ENCODE measurements at regions not wholly inside any gene's neighbourhood (a gene's known extent, or its start where the extent isn't known, plus 50 kb on each side); places are given as distances from the start of the nearest gene placed in this dataset.

DNA sequence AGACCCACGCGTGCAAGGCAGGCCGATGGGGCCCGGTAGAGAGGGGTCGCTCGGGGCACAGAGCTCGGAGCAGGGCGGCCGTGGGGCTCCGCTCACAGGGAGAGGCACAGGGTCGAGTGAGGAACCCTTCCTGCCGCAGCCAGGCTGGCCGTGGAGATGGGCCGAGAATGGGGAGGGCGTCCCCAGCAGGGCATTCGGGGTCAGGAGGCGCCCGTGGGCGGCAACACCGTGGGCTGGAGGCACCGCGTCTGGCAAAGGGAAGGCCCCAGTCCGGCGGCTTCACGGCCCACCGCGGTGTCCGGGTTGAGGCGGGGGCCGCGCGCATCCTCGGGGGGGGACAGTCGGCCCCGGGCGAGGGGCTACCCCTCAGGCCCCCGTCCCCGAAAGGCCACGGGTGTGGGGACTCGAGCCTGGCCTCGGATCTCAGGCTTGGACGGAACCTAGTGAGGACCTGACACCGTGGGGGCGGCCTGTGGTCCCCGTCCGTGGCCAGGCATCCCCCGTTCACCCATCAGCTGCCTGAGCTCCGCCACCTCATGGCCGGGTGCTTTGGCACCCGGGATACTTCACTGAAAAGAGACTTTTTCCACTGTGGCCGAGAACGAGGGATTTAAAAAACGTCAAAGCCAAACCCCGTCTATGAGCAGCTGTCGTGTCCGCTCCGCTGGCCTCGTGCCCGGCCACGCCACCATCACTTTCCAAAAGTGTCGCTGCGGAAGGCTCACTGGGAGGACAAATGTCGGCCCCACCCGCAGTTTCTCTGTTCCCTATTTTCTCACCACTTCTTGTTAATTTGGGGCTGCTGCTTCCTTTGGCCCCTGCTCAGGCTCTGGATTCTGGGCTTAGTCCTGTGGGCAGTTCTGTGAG is 73.6 kb downstream of the METRNL start:
- no peak overlapping the region for H3K4me3 Mint-ChIP-seq
- no peaks in the 10 kb centered on the region for H3K36me3 Mint-ChIP-seq (ENCODE audit: low read depth)
- no peaks in the 10 kb centered on the region for H3K9me3 Mint-ChIP-seq
- H3K27ac Mint-ChIP-seq: no peak overlapping the region
- peaks cover 12% of the 10 kb centered on the region for H3K4me1 Mint-ChIP-seq (ENCODE audit: low read depth)
- DNase-seq (ENCODE audit: low spot score): no peak
- H3K27me3 Mint-ChIP-seq (ENCODE audit: low read depth): peaks cover 7% of the 10 kb centered on the region

DNA sequence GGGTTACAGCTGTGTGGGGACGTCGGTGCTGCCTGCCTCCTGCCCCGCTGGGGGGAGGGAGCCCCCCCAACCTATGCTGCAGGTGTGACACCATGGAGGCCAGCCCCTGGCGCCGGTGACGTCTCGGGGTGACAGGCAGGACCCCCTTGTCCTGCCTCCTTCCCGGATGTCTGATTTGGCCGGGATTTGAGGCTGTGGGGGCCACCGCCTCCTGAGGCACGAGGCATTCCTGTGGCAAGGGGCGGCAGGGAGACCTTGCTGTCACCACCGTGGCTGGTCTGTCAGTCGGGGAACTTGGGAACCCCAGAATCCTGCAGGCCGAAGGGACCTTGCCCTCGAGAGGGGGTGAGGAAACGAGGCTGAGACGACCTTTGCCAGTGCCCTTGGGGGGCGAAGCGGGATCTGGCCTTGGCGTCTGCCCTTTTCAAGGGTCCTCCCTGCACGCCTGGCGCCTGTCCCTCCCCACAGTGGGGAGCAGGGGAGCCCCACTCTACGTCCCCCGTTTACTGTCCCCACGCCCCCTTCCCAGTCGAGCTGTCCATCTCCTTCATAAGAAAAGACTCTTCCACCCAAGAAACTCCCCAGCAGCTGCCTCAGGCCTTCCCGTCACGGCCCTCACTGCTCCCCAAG is 74.4 kb downstream of the METRNL start:
- Mint-ChIP-seq H3K27me3 (ENCODE audit: low read depth) (peaks cover 9% of the 10 kb centered on the region), H3K27ac (no peak overlapping the region), H3K4me1 (ENCODE audit: low read depth) (peaks cover 8% of the 10 kb centered on the region), H3K4me3 (no peak overlapping the region), H3K9me3 (no peaks in the 10 kb centered on the region), H3K36me3 (ENCODE audit: low read depth) (no peaks in the 10 kb centered on the region)
- DNase-seq (ENCODE audit: low spot score): no peak

DNA sequence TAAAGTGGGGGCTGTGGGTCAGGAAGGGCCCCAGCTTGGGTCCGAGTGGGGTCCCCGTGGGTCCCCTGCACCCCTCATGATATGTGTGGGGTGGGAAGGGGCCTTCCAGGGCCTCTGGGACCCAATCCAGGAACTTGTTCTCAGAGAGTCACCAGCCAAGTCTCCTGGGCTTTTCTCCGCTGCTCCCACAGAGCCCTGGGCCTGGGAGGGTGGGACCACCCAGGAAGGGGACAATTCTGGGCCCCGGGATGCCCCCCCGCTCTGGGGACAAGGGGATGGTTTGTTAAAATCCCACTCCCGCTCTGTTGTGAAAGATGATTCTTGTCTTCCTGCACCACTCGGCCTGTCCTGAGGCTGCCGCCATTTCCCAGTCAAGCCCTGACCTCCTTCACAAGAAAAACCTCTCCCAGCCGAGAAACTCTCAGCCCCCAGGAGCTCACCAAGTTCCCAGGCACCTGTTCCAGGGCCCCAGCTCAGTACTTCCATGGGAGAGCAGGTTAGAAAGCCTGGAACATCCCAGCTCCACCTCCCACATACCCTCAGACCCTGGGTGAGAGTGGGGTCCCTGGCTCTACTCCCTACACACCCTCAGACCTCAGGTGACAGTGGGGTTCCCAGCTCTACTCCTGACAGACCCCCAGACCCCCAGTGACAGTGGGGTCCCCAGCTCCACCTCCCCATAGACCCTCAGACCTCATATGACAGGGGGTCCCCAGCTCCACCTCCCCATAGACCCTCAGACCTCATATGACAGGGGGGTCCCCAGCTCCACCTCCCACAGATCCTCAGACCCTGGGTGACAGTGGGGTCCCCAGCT is 75.1 kb downstream of the METRNL start:
- no peak overlapping the region for H3K27ac Mint-ChIP-seq
- peaks cover 7% of the 10 kb centered on the region for H3K4me1 Mint-ChIP-seq (ENCODE audit: low read depth)
- H3K9me3 Mint-ChIP-seq: no peaks in the 10 kb centered on the region

DNA sequence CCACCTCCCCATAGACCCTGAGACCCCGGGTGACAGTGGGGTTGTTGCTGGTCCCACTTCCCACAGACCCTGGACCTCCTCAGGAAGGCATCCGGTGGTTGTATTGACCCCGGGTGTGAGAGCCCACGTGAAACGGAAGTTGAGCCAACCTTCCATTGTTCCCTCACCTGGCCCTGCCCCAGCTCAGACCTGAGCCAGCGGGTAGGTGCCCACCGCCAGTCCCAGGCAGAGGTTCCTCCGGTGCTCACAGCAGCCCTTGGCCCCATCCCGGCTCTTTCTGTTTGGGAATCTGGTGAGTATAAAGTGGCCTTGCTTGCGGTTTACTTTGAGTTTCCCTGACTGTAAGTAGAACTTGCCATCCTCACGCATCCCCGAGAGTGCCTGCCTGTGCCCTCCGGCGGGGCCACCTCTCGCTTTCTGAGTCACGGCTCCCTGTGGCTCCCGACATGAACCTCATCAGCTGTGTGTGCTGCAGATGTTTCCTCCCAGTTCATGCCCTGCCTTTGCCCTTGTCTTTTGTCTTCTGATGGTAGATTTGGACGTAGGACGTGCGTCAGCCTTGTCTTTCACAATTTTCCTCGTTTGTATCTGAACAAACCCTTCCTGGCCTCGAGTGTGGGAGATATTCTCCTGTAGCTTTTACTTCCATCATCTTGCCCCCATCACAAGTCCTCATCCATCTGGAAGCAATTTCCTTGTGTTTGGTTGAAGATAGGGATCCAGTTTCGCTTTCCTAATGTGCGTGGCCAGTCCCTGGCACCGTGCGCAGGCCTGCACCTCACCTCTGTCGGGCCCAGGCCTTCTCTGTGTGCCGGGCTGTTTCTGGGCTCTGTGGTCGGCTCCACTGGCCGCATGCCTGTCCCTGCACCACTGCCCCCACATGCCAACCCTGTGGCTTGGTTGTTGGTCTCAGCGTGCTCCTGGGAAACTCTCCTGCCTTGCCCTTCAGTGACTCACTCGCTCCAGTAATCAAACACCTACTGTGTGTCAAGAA is 76.0 kb downstream of the METRNL start:
- H3K27ac Mint-ChIP-seq: no peak overlapping the region
- peak; percentile 16 for DNase-seq (ENCODE audit: low spot score)

More for the DNA sequence above, 75.1 kb downstream of the METRNL start:
- Mint-ChIP-seq H3K36me3 (ENCODE audit: low read depth) (no peaks in the 10 kb centered on the region), H3K27me3 (ENCODE audit: low read depth) (peaks cover 9% of the 10 kb centered on the region), H3K4me3 (no peak overlapping the region)
- peak; percentile 1 for DNase-seq (ENCODE audit: low spot score)

DNA sequence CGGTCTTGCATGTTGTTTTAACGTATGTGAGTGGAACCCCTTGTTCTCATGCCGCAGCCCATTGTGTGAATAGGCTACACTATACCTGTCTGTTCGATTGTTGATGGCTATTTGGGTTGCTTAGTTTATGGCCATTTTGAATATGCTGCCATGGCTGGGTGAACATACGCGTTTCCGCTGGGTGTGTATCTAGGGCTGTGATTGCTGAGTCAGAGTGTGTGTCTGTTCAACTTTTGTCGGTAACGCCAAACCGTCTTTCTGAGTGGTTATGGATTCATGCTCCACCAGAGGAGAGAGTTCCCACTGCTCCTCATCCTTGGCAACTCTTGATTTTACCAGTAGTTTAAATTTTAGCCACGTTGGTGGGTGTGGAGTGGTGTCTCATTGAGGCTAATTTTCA is 77.0 kb downstream of the METRNL start:
- Mint-ChIP-seq H3K4me3 (no peak overlapping the region), H3K27me3 (ENCODE audit: low read depth) (peaks cover 14% of the 10 kb centered on the region), H3K4me1 (ENCODE audit: low read depth) (peaks cover 4% of the 10 kb centered on the region), H3K36me3 (ENCODE audit: low read depth) (no peaks in the 10 kb centered on the region), H3K27ac (no peak overlapping the region), H3K9me3 (no peaks in the 10 kb centered on the region)
- no peak for DNase-seq (ENCODE audit: low spot score)

More for the DNA sequence above, 76.0 kb downstream of the METRNL start:
- H3K9me3 Mint-ChIP-seq: no peaks in the 10 kb centered on the region
- H3K4me1 Mint-ChIP-seq (ENCODE audit: low read depth): peaks cover 4% of the 10 kb centered on the region
- H3K27me3 Mint-ChIP-seq (ENCODE audit: low read depth): peaks cover 14% of the 10 kb centered on the region
- no peak overlapping the region for H3K4me3 Mint-ChIP-seq
- H3K36me3 Mint-ChIP-seq (ENCODE audit: low read depth): no peaks in the 10 kb centered on the region

DNA sequence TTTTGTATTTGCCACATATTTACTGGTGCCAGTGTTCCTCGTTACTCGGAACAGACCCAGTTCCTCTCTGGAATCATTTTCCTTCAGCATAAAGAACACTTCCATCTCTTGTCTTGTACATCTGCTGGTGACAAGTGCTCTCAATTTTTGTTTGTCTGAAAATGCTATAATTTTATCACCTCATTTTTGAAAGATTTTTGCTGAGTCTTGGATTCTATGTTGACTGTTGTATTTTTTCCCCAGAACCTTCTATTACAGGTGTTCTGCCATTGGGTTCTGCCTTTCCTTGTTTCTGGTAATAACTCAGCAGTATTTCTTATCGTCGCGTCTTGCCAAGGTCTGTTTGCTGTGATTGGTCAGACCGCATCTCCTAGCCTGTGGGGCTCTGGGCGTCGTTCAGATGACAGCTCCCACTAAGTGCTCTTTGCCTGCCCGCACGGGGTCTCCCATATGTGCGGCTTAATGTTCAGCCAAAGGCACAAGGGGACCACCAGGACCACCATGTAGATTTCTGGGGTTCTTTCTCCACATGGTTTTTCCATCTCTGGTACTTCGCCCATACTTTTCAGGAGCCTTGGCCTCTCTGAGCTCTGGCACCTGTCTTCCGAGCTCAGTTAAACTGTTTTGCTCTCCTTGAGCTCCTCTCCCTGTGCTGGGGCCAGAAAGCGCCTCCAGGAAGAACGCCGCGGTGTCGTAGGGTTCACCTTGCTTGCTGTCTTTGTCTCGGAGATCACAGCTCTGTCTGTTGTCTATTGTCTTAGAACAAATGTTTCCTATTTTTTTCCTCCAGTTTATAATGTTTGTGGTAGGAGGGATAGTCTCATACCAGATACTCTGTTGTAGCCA is 80.0 kb downstream of the METRNL start:
- no peaks in the 10 kb centered on the region for H3K36me3 Mint-ChIP-seq (ENCODE audit: low read depth)
- DNase-seq (ENCODE audit: low spot score): no peak
- H3K4me1 Mint-ChIP-seq (ENCODE audit: low read depth): peaks cover 4% of the 10 kb centered on the region
- H3K27ac Mint-ChIP-seq: no peak overlapping the region
- H3K9me3 Mint-ChIP-seq: no peaks in the 10 kb centered on the region
- no peak overlapping the region for H3K4me3 Mint-ChIP-seq
- peaks cover 25% of the 10 kb centered on the region for H3K27me3 Mint-ChIP-seq (ENCODE audit: low read depth)

DNA sequence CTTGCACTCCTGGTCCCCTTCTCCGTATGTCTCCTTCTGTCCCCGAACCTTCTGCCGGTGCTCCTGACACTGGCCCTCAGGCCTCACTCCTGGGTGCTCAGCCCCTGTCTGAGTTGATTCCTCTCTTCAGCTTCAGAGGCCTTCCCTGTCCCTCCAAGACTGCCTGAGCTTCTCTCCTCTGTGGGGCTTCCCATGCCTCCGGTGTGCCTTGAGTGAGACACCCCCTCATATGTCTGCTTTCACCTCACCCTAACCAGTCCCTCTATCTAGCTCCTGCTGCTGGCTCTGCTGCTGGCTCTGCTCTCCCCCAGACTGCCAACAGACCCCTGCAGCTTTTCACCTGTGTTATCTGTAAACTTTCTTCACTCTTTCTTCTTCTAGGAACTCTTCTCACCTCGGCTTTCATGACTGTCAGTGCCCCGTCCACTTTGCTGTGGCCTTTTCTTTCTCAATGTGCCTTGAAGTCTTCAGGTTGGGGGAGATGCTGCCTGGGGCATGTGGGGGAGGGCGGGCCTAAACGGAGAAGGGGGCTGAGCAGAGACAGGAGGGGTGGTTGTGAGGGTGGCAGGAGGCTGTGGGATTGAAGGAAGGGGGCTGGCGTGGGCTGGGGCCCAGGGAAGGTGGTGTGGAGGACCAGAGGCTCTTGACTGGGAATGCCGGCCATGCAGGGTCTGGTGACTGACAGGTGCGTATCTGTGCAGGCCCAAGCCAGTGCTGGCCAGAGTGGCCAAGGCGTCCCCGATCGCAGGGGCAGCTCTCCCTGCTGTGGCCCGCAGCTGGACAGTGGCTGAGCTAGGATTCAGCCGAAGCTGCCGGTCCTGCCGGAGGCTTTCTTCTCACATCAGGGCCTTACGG is 81.3 kb downstream of the METRNL start:
- Mint-ChIP-seq H3K4me3 (no peak overlapping the region), H3K9me3 (no peaks in the 10 kb centered on the region), H3K27ac (no peak overlapping the region), H3K27me3 (ENCODE audit: low read depth) (peaks cover 33% of the 10 kb centered on the region), H3K4me1 (ENCODE audit: low read depth) (no peaks in the 10 kb centered on the region), H3K36me3 (ENCODE audit: low read depth) (no peaks in the 10 kb centered on the region)
- no peak for DNase-seq (ENCODE audit: low spot score)

DNA sequence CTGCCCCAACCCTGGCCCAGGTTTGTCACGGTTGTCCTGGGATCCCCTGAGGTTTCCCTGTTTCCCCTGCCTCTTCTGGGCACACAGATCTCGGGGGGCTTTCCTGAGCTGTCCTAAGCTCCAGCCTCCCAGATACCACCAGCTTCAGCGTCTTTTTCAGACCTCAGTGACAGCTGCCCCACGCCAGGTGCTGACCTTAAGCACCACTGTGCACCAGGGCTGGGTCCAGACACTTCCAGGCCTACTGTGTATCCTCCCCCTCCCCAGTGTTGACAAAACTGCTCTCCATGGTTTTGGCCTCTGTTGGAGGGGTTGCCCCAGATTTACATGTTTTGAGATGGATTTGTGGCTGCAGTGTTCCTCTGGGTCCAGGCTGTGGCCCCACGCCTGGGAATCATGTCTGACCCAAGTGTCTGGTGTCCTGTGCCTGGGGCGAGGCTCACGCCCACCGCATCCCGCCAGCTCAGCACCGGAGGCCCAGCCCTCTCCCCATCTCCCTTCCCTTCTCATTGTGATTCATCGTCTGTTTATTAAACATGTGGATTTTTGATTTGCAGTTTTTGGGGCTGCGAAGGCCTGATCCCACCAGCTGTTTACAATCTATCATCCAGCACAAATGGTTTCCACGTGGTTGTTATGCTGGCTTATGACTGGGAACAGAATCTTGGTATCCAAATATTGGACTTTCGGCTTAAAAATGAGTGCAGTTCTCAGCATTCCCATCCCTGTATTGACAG is 82.1 kb downstream of the METRNL start:
- Mint-ChIP-seq H3K27ac (no peak overlapping the region), H3K4me3 (no peak overlapping the region), H3K27me3 (ENCODE audit: low read depth) (peaks cover 36% of the 10 kb centered on the region), H3K9me3 (no peaks in the 10 kb centered on the region), H3K4me1 (ENCODE audit: low read depth) (no peaks in the 10 kb centered on the region), H3K36me3 (ENCODE audit: low read depth) (no peaks in the 10 kb centered on the region)
- no peak for DNase-seq (ENCODE audit: low spot score)

- Mint-ChIP-seq H3K4me1 (ENCODE audit: low read depth) (no peaks in the 10 kb centered on the region), H3K4me3 (no peak overlapping the region), H3K9me3 (no peaks in the 10 kb centered on the region), H3K27me3 (ENCODE audit: low read depth) (peaks cover 42% of the 10 kb centered on the region), H3K27ac (no peak overlapping the region), H3K36me3 (ENCODE audit: low read depth) (no peaks in the 10 kb centered on the region)
- no peak for DNase-seq (ENCODE audit: low spot score)
Measured at GRCh38 chr17:83162035-83162745, 82.8 kb downstream of the METRNL start.

DNA sequence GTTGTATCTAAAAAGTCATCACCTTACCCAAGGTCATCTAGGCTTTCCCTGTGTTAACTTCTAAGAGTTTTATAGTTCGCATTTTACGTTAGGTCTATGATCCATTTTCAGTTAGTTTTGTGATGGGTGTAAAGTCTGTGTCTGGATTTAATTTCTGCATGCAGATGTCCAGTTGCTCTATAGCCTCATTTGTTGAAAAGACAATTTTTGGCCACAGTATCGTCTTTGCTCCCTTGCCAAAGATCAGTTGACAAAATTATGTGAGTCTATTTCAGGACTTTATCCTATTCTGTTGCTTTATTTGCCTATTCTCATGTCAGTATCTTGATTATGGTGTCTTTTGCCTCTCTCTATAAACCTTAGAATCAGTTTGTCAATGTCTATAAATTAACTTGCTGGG is 85.1 kb downstream of the METRNL start:
- H3K4me3 Mint-ChIP-seq: no peak overlapping the region

More for the DNA sequence above, 85.1 kb downstream of the METRNL start:
- Mint-ChIP-seq H3K4me1 (ENCODE audit: low read depth) (no peaks in the 10 kb centered on the region), H3K27ac (no peak overlapping the region), H3K27me3 (ENCODE audit: low read depth) (peaks cover 52% of the 10 kb centered on the region), H3K36me3 (ENCODE audit: low read depth) (no peaks in the 10 kb centered on the region), H3K9me3 (no peaks in the 10 kb centered on the region)
- DNase-seq (ENCODE audit: low spot score): no peak

All from T-helper 2 cell treated with Interferon-gamma antibody and Interleukin-4, amounts not matched to agents 5 μg/mL and 100 μg/mL, for 36 hours (primary cell).